ENCODE measurements at regions not wholly inside any gene's neighbourhood (a gene's known extent, or its start where the extent isn't known, plus 50 kb on each side); places are given as distances from the start of the nearest gene placed in this dataset.

GRCh38 chr15:87777054-87777561 lies 479.4 kb downstream of the NTRK3 start:
- TF ChIP-seq POU2F2 (IDR thresholded peaks at IDR 0.05; ENCODE audit: low read depth, low read length) (no peak), SPI1 (IDR thresholded peaks at IDR 0.05; ENCODE audit: low read depth, low read length) (no peak), TAF1 (IDR thresholded peaks at IDR 0.05; ENCODE audit: low read depth, low read length) (no peak), POLR2AphosphoS5 (IDR thresholded peaks at IDR 0.05; ENCODE audit: low read depth, low read length) (no peak), POLR2A (IDR thresholded peaks at IDR 0.05; ENCODE audit: low read depth, low read length) (no peak), PAX5 (IDR thresholded peaks at IDR 0.05; ENCODE audit: insufficient read depth, low read length, severe bottlenecking) (no peak)
- DNase-seq (ENCODE audit: insufficient read length, low spot score) (no peak), FAIRE-seq (no peak)

GRCh38 chr15:87767516-87767915 lies 489.0 kb downstream of the NTRK3 start:
- TF ChIP-seq POU2F2 (IDR thresholded peaks at IDR 0.05; ENCODE audit: low read depth, low read length): no peak
- TF ChIP-seq PAX5 (IDR thresholded peaks at IDR 0.05; ENCODE audit: insufficient read depth, low read length, severe bottlenecking): no peak
- DNase-seq (ENCODE audit: insufficient read length, low spot score) (no peak), FAIRE-seq (no peak)

GRCh38 chr15:87764461-87765240 lies 491.9 kb downstream of the NTRK3 start:
- TF ChIP-seq SPI1 (IDR thresholded peaks at IDR 0.05; ENCODE audit: low read depth, low read length): no peak
- TF ChIP-seq POLR2AphosphoS5 (IDR thresholded peaks at IDR 0.05; ENCODE audit: low read depth, low read length): no peak
- no peak for TF ChIP-seq POU2F2 (IDR thresholded peaks at IDR 0.05; ENCODE audit: low read depth, low read length)
- no peak for TF ChIP-seq TAF1 (IDR thresholded peaks at IDR 0.05; ENCODE audit: low read depth, low read length)
- TF ChIP-seq PAX5 (IDR thresholded peaks at IDR 0.05; ENCODE audit: insufficient read depth, low read length, severe bottlenecking): no peak
- no peak for TF ChIP-seq POLR2A (IDR thresholded peaks at IDR 0.05; ENCODE audit: low read depth, low read length)
- DNase-seq (ENCODE audit: insufficient read length, low spot score) (no peak), FAIRE-seq (no peak)

- DNase-seq (ENCODE audit: insufficient read length, low spot score): no peak
- no peak for FAIRE-seq
- no peak for TF ChIP-seq POLR2A (IDR thresholded peaks at IDR 0.05; ENCODE audit: low read depth, low read length)
These were observed 492.7 kb downstream of the NTRK3 start for GRCh38 chr15:87763837-87764236.

- FAIRE-seq: no peak
- TF ChIP-seq POLR2AphosphoS5 (IDR thresholded peaks at IDR 0.05; ENCODE audit: low read depth, low read length) (no peak), POU2F2 (IDR thresholded peaks at IDR 0.05; ENCODE audit: low read depth, low read length) (no peak), TAF1 (IDR thresholded peaks at IDR 0.05; ENCODE audit: low read depth, low read length) (no peak), PAX5 (IDR thresholded peaks at IDR 0.05; ENCODE audit: insufficient read depth, low read length, severe bottlenecking) (no peak), SPI1 (IDR thresholded peaks at IDR 0.05; ENCODE audit: low read depth, low read length) (no peak), POLR2A (IDR thresholded peaks at IDR 0.05; ENCODE audit: low read depth, low read length) (no peak)
- no peak for DNase-seq (ENCODE audit: insufficient read length, low spot score)
These were observed 494.6 kb downstream of the NTRK3 start for GRCh38 chr15:87761736-87762509.

- TF ChIP-seq TAF1 (IDR thresholded peaks at IDR 0.05; ENCODE audit: low read depth, low read length): no peak
- no peak for TF ChIP-seq POLR2A (IDR thresholded peaks at IDR 0.05; ENCODE audit: low read depth, low read length)
- TF ChIP-seq POLR2AphosphoS5 (IDR thresholded peaks at IDR 0.05; ENCODE audit: low read depth, low read length): no peak
- TF ChIP-seq SPI1 (IDR thresholded peaks at IDR 0.05; ENCODE audit: low read depth, low read length): no peak
- no peak for TF ChIP-seq POU2F2 (IDR thresholded peaks at IDR 0.05; ENCODE audit: low read depth, low read length)
- no peak for TF ChIP-seq PAX5 (IDR thresholded peaks at IDR 0.05; ENCODE audit: insufficient read depth, low read length, severe bottlenecking)
- DNase-seq (ENCODE audit: insufficient read length, low spot score): no peak
- no peak for FAIRE-seq
These were observed 495.8 kb downstream of the NTRK3 start for GRCh38 chr15:87760547-87761314.

- TF ChIP-seq POLR2A (IDR thresholded peaks at IDR 0.05; ENCODE audit: low read depth, low read length): no peak
- TF ChIP-seq POU2F2 (IDR thresholded peaks at IDR 0.05; ENCODE audit: low read depth, low read length): no peak
- no peak for TF ChIP-seq TAF1 (IDR thresholded peaks at IDR 0.05; ENCODE audit: low read depth, low read length)
- TF ChIP-seq SPI1 (IDR thresholded peaks at IDR 0.05; ENCODE audit: low read depth, low read length): no peak
- TF ChIP-seq PAX5 (IDR thresholded peaks at IDR 0.05; ENCODE audit: insufficient read depth, low read length, severe bottlenecking): no peak
- TF ChIP-seq POLR2AphosphoS5 (IDR thresholded peaks at IDR 0.05; ENCODE audit: low read depth, low read length): no peak
- FAIRE-seq: no peak
- no peak for DNase-seq (ENCODE audit: insufficient read length, low spot score)
These were observed 497.6 kb downstream of the NTRK3 start for GRCh38 chr15:87758794-87759418.

GRCh38 chr15:87757084-87757483 lies 499.5 kb downstream of the NTRK3 start:
- DNase-seq (ENCODE audit: insufficient read length, low spot score) (no peak), FAIRE-seq (no peak)
- no peak for TF ChIP-seq PAX5 (IDR thresholded peaks at IDR 0.05; ENCODE audit: insufficient read depth, low read length, severe bottlenecking)
- no peak for TF ChIP-seq TAF1 (IDR thresholded peaks at IDR 0.05; ENCODE audit: low read depth, low read length)
- no peak for TF ChIP-seq POLR2AphosphoS5 (IDR thresholded peaks at IDR 0.05; ENCODE audit: low read depth, low read length)

GRCh38 chr15:87756072-87756471 lies 500.5 kb downstream of the NTRK3 start:
- FAIRE-seq (no peak), DNase-seq (ENCODE audit: insufficient read length, low spot score) (no peak)

More at GRCh38 chr15:87756072-87756471, 500.5 kb downstream of the NTRK3 start:
- no peak for TF ChIP-seq SPI1 (IDR thresholded peaks at IDR 0.05; ENCODE audit: low read depth, low read length)
- TF ChIP-seq TAF1 (IDR thresholded peaks at IDR 0.05; ENCODE audit: low read depth, low read length): no peak
- no peak for TF ChIP-seq PAX5 (IDR thresholded peaks at IDR 0.05; ENCODE audit: insufficient read depth, low read length, severe bottlenecking)
- TF ChIP-seq POLR2A (IDR thresholded peaks at IDR 0.05; ENCODE audit: low read depth, low read length): no peak
- TF ChIP-seq POU2F2 (IDR thresholded peaks at IDR 0.05; ENCODE audit: low read depth, low read length): no peak
- no peak for TF ChIP-seq POLR2AphosphoS5 (IDR thresholded peaks at IDR 0.05; ENCODE audit: low read depth, low read length)
